ENCODE measurements at regions not wholly inside any gene's neighbourhood (a gene's known extent, or its start where the extent isn't known, plus 50 kb on each side); places are given as distances from the start of the nearest gene placed in this dataset.

DNA sequence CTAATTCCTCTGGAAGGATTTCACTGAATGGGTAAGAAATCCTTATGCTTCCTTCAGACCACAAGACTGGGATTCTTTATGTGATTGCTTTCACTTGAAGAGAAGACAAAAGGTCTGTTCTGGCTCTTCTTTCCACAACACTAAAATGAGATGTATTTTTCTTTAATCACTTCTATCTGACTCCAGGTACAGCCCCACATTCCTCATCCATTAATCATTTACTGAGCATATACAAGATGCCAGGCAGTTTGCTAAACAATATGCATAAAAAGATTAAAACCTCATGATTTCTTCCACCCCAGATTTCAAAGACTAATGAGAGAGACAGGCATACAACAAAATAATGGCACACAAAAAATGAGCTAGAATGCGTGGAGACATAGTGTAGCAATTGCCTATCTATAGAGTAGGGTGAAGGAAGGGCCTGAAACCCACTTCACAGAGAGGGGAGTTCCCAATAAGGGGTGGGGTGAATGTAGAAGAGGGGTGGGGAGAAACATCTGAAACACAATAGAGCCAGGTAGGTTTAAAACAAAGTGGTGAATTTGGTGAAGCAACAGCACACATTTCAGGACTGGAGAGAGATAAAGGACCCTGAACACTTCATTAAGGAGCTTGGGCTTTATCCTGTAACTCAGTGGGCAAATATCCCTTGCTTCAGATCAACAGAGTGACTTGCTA, 65.1 kb upstream of the PRB2 start:
- H2AFZ ChIP-seq (ENCODE audit: insufficient read depth, low read depth, low read length, poor library complexity, severe bottlenecking): no peak overlapping the region
- H3K4me1 Mint-ChIP-seq: no peaks in the 10 kb centered on the region
- H3K4me3 ChIP-seq (ENCODE audit: control extremely low read depth in 1 of 5, extremely low read depth in 1 of 5, insufficient read depth in 1 of 5, low read depth in 2 of 5, low read length in 4 of 5): no peak overlapping the region
- no peaks in the 10 kb centered on the region for H3K9me3 ChIP-seq (ENCODE audit: control extremely low read depth in 1 of 3, control insufficient read depth in 2 of 3, insufficient read depth in 1 of 3, low read length in 2 of 3)
- intact Hi-C loops (cut with micrococcal nuclease): no loop called here
- H3K27me3 ChIP-seq (replicated peaks in 1 of 4; ENCODE audit: control extremely low read depth in 1 of 4, control insufficient read depth in 3 of 4, insufficient read depth in 4 of 4, low read length in 3 of 4): peaks cover 0 to 3% (median 0%) of the 10 kb centered on the region in 4 experiments
- no peaks in the 10 kb centered on the region for H3K36me3 ChIP-seq (replicated peaks in 1 of 2; ENCODE audit: control extremely low read depth in 1 of 2, control insufficient read depth in 1 of 2, extremely low read depth in 1 of 2, insufficient read depth in 2 of 2, low read length in 1 of 2)
- H3K27ac Mint-ChIP-seq: no peak overlapping the region
- no peak for DNase-seq
- ChIA-PET CTCF (no interaction called here), POLR2A (no interaction called here)
- no peaks in the 10 kb centered on the region for H4K20me1 ChIP-seq (ENCODE audit: control insufficient read depth, insufficient read depth, low read length, poor library complexity, severe bottlenecking)
- H3K4me1 ChIP-seq (ENCODE audit: control insufficient read depth in 2 of 2, insufficient read depth in 2 of 2, low read length in 2 of 2): no peaks in the 10 kb centered on the region
- H3K27me3 Mint-ChIP-seq: peaks cover 4% of the 10 kb centered on the region
- H3K27ac ChIP-seq (ENCODE audit: low read length in 2 of 2): no peak overlapping the region
- H3K4me3 Mint-ChIP-seq: no peak overlapping the region
- no peak overlapping the region for H3K4me2 ChIP-seq (replicated peaks; ENCODE audit: low read depth, low read length, poor library complexity, severe bottlenecking)
- ATAC-seq (ENCODE audit: low read depth): no peak
- no peaks in the 10 kb centered on the region for H3K9me3 Mint-ChIP-seq (ENCODE audit: insufficient read depth)
- WGBS (ENCODE audit: insufficient coverage): no CpG with 5 or more reads among the region's 1 CpG
- H3K9ac ChIP-seq (ENCODE audit: low read length): no peak overlapping the region
- no peaks in the 10 kb centered on the region for H3K79me2 ChIP-seq (ENCODE audit: control insufficient read depth, insufficient read depth, low read length)
- TF ChIP-seq, protein P1, sequence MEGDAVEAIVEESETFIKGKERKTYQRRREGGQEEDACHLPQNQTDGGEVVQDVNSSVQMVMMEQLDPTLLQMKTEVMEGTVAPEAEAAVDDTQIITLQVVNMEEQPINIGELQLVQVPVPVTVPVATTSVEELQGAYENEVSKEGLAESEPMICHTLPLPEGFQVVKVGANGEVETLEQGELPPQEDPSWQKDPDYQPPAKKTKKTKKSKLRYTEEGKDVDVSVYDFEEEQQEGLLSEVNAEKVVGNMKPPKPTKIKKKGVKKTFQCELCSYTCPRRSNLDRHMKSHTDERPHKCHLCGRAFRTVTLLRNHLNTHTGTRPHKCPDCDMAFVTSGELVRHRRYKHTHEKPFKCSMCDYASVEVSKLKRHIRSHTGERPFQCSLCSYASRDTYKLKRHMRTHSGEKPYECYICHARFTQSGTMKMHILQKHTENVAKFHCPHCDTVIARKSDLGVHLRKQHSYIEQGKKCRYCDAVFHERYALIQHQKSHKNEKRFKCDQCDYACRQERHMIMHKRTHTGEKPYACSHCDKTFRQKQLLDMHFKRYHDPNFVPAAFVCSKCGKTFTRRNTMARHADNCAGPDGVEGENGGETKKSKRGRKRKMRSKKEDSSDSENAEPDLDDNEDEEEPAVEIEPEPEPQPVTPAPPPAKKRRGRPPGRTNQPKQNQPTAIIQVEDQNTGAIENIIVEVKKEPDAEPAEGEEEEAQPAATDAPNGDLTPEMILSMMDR (IDR thresholded peaks at IDR 0.05): no peak
- no peak for TF ChIP-seq EZH2 (IDR thresholded peaks at IDR 0.05; ENCODE audit: borderline replicate concordance, insufficient read depth, low read depth, low read length, poor library complexity, severe bottlenecking)

DNA sequence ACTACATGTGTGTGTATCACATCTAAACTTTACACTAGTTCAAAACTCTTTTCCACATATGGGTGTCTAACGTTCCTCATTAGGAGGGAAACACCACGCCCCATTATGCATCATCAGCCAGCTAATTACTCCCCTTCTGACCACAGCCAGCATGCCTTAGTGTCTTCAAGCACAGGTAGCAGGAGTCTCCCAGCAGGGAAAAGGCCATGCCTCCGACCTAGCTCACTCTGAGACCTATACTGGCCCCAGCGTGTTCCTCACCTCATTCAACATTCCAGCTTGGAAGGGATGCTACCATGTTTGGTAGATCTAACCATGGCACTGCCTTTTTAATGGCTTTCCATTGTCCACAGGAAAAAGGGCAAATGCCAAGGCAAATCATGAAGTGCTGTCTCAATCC, 66.1 kb upstream of the PRB2 start:
- 90% methylated on average over 2 of the region's 4 CpGs for WGBS (ENCODE audit: insufficient coverage)
- Histone ChIP-seq H3K27me3 (replicated peaks in 1 of 4; ENCODE audit: control extremely low read depth in 1 of 4, control insufficient read depth in 3 of 4, insufficient read depth in 4 of 4, low read length in 3 of 4) (no peaks in the 10 kb centered on the region), H3K4me3 (ENCODE audit: control extremely low read depth in 1 of 5, extremely low read depth in 1 of 5, insufficient read depth in 1 of 5, low read depth in 2 of 5, low read length in 4 of 5) (no peak overlapping the region), H2AFZ (ENCODE audit: insufficient read depth, low read depth, low read length, poor library complexity, severe bottlenecking) (no peak overlapping the region), H4K20me1 (ENCODE audit: control insufficient read depth, insufficient read depth, low read length, poor library complexity, severe bottlenecking) (no peaks in the 10 kb centered on the region), H3K9ac (ENCODE audit: low read length) (no peak overlapping the region), H3K9me3 (ENCODE audit: control extremely low read depth in 1 of 3, control insufficient read depth in 2 of 3, insufficient read depth in 1 of 3, low read length in 2 of 3) (no peaks in the 10 kb centered on the region), H3K79me2 (ENCODE audit: control insufficient read depth, insufficient read depth, low read length) (no peaks in the 10 kb centered on the region), H3K36me3 (replicated peaks in 1 of 2; ENCODE audit: control extremely low read depth in 1 of 2, control insufficient read depth in 1 of 2, extremely low read depth in 1 of 2, insufficient read depth in 2 of 2, low read length in 1 of 2) (no peaks in the 10 kb centered on the region), H3K27ac (ENCODE audit: low read length in 2 of 2) (no peak overlapping the region), H3K4me1 (ENCODE audit: control insufficient read depth in 2 of 2, insufficient read depth in 2 of 2, low read length in 2 of 2) (no peaks in the 10 kb centered on the region), H3K4me2 (replicated peaks; ENCODE audit: low read depth, low read length, poor library complexity, severe bottlenecking) (no peak overlapping the region)
- ATAC-seq (ENCODE audit: low read depth) (no peak), DNase-seq (no peak)
- POLR2A ChIA-PET: no interaction called here
- Mint-ChIP-seq H3K9me3 (ENCODE audit: insufficient read depth) (no peaks in the 10 kb centered on the region), H3K4me1 (no peaks in the 10 kb centered on the region), H3K27me3 (peaks cover 7% of the 10 kb centered on the region), H3K4me3 (no peak overlapping the region), H3K27ac (no peak overlapping the region)
- CTCF ChIA-PET: no interaction called here
- intact Hi-C loops (cut with micrococcal nuclease): no loop called here
- TF ChIP-seq EZH2 (IDR thresholded peaks at IDR 0.05; ENCODE audit: borderline replicate concordance, insufficient read depth, low read depth, low read length, poor library complexity, severe bottlenecking): no peak
- TF ChIP-seq, protein P1 (IDR thresholded peaks at IDR 0.05): no peak
